ENCODE measurements at regions not wholly inside any gene's neighbourhood (a gene's known extent, or its start where the extent isn't known, plus 50 kb on each side); places are given as distances from the start of the nearest gene placed in this dataset.
"Not testable (repeated sequence)": the region's sequence is repeated elsewhere in the genome, so short reads cannot be mapped to it uniquely, and the experiment has no call there.

DNA sequence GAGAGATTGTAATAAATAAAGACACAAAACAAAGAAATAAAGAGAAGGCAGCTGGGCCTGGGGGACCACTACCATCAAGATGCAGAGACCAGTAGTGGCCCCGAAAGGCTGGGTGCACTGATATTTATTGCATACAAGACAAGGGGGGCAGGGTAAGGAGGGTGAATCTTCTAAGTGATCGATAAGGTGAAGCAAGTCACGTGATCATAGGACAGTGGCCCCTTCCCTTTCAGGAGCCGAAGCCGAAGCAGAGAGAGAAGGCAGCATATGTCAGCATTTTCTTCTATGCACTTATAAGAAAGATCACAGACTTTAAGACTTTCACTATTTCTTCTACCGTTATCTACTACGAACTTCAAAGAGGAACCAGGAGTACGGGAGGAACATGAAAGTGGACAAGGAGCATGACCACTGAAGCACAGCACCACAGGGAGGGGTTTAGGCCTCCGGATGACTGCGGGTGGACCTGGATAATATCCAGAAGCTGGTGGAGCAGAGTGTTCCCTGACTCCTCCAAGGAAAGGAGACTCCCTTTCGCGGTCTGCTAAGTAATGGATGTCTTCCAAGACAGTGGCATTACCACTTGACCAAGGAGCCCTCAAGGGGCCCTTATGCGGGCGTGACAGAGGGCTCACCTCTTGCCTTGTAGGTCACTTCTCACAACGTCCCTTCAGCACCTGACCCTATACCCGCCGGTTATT is 126.4 kb downstream of the RBM46 start:
- 89% methylated on average over 17 of the region's 17 CpGs for WGBS

DNA sequence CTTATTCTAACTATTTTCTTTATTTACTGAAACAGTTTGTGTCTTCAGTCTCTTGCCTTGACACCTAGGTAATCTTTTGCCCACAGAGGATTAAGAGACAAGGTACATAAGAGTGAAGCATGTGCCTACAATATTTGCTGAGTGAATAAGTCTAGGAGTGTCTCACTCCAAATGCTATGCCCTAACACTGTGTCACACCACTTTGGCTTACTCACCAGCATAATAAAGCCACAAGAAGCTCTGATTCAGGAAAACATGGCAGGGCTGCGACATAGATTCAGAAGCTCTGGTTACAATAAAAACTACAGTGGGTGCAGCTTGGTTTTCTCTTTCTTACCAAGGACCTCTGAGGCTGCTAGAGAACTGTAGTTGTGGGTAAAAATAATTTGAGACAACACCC is 127.1 kb downstream of the RBM46 start:
- 95% methylated on average over 1 of the region's 1 CpG for WGBS
- H3K27ac ChIP-seq (ENCODE audit: low read depth): no peak overlapping the region
- H3K36me3 ChIP-seq (ENCODE audit: insufficient read depth): no peaks in the 10 kb centered on the region
- H3K4me1 ChIP-seq (ENCODE audit: insufficient read depth): no peaks in the 10 kb centered on the region
- H3K4me3 ChIP-seq (ENCODE audit: low read depth, low read length): no peak overlapping the region
- no peak for DNase-seq (ENCODE audit: extremely low spot score)

More for the DNA sequence above, 126.4 kb downstream of the RBM46 start:
- not testable (repeated sequence) for H3K27ac ChIP-seq (ENCODE audit: low read depth); H3K4me3 ChIP-seq (ENCODE audit: low read depth, low read length); DNase-seq (ENCODE audit: extremely low spot score); H3K36me3 ChIP-seq (ENCODE audit: insufficient read depth); H3K4me1 ChIP-seq (ENCODE audit: insufficient read depth)

DNA sequence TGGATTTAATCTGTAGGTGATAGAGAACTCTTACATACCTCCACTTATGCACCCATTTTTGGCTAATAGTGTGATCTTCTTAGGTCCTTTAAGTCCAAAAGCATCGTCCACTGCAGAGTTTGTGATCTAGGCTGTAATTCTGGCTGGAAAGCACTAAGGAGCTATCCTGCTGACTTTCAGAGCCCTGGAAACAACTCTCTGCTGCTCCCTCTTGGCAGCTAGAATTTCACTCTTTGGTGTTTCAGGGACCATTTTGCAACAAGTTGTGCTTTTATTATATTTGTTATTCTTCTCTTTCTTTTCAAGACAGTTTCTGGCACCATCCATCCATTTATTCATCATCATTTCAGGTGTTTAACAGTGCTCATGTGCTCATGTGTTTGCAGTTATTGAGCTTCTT is 130.0 kb downstream of the RBM46 start:
- no peaks in the 10 kb centered on the region for H3K36me3 ChIP-seq (ENCODE audit: insufficient read depth)
- no peak for DNase-seq (ENCODE audit: extremely low spot score)
- no peak overlapping the region for H3K4me3 ChIP-seq (ENCODE audit: low read depth, low read length)
- no peak overlapping the region for H3K27ac ChIP-seq (ENCODE audit: low read depth)
- no peaks in the 10 kb centered on the region for H3K4me1 ChIP-seq (ENCODE audit: insufficient read depth)
- WGBS: 36% methylated on average over 1 of the region's 1 CpG

DNA sequence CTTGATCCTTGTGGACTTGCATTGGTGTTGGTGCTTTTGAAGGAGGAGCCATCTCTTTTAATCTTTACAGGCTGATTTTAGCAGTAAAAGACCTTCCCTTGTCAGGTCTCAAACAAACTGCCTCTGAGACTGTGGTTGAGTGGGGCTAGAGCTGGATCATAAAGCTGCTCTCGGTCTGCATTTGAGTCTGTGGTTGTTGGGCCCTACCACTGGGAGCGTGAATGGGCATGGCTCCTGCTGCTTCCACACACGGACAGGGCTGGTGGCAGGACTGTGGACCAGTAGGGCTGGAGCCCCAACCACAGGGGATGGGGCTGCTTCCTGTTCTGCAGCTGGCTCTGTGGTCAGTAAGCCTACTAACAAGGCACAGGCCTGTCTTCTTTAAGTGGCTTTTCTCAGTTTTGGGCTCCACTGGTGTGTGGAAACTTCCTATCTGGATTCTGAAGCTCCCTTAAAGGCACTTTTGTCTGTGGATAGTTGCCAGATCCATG is 130.6 kb downstream of the RBM46 start:
- 45% methylated on average over 3 of the region's 3 CpGs for WGBS
- no peaks in the 10 kb centered on the region for H3K4me1 ChIP-seq (ENCODE audit: insufficient read depth)
- no peak overlapping the region for H3K4me3 ChIP-seq (ENCODE audit: low read depth, low read length)
- H3K36me3 ChIP-seq (ENCODE audit: insufficient read depth): no peaks in the 10 kb centered on the region
- DNase-seq (ENCODE audit: extremely low spot score): no peak
- no peak overlapping the region for H3K27ac ChIP-seq (ENCODE audit: low read depth)

DNA sequence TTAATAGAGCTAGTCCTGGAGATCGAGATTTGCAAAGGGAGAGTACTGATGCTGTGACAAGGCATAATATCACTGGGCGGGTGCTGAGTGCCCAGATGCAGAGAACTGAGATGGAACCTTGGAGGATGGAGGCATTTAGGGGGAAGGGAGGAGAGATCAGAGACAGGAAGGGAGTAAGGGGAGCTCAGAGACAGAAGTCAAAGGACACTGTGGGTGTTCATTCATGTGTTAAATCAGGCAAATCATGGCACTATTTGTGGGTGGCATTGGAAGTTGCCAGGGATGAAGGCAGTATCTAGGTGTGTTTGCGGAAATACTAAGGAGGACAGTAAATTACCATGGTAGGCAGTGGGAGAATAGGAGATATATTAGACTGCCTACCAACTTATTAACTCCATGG is 135.0 kb downstream of the RBM46 start:
- no peak overlapping the region for H3K4me3 ChIP-seq (ENCODE audit: low read depth, low read length)
- WGBS: 75% methylated on average over 3 of the region's 3 CpGs
- no peak for DNase-seq (ENCODE audit: extremely low spot score)

DNA sequence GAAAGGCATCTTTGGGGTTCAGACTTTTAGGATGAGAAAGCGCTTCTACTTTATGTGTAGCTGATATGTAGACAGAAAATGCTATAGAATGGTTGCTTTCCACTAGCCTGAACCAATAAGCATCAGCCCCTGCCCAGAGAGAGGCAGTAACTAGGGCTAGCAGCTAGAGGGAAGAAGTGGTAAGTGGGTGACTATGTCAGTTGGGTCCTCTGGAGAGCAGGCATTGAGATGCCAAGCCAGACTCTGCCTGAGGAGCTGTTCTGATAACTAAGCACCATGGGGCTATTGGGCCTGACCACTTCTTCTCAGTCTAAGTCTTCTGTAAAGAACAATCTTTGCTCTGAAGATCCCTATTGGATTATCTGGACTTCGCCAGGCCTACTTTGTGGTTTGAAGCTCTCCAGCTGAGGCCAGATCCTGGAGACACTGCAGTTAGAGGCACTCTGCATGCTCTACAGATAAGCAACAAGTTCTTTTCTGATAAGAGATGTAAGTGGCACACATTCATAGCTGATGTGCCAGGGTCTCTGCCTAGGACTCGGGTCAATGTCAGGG is 146.1 kb downstream of the RBM46 start:
- Histone ChIP-seq H3K27ac (ENCODE audit: low read depth) (no peak overlapping the region), H3K36me3 (ENCODE audit: insufficient read depth) (no peaks in the 10 kb centered on the region), H3K4me3 (ENCODE audit: low read depth, low read length) (no peak overlapping the region), H3K4me1 (ENCODE audit: insufficient read depth) (no peaks in the 10 kb centered on the region)
- 91% methylated on average over 3 of the region's 3 CpGs for WGBS
- DNase-seq (ENCODE audit: extremely low spot score): no peak

More for the DNA sequence above, 135.0 kb downstream of the RBM46 start:
- Histone ChIP-seq H3K27ac (ENCODE audit: low read depth) (no peak overlapping the region), H3K36me3 (ENCODE audit: insufficient read depth) (no peaks in the 10 kb centered on the region), H3K4me1 (ENCODE audit: insufficient read depth) (no peaks in the 10 kb centered on the region)

DNA sequence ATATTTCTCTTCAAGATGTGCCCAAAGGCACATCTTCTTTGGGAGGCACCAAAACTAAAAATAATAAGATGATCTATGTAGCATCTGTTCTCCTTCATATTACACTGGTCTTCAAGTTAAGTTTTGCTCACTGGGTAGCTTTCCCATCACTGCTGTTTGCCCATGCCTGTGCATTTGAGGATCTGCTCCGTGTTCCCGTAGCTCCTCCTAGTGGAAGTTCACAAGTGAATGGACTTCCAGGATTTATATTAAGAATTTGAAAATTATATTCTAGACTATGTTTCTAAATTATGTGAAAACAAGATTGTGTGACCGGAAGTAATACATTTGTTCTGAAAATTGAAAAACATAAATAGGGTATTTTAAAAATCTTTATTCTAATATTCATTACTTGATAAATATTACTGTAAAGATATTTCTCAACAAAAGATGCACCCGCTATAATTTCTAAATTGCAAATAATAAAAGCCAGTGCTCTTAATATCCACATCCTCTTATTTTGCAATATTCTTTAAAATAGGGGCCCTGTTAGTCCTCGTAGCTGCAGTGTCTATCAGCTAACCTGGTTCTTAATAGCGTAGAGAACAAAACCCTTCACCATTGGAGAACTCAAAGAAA is 147.7 kb downstream of the RBM46 start:
- no peak for DNase-seq (ENCODE audit: extremely low spot score)
- Histone ChIP-seq H3K27ac (ENCODE audit: low read depth) (no peak overlapping the region), H3K36me3 (ENCODE audit: insufficient read depth) (no peaks in the 10 kb centered on the region), H3K4me1 (ENCODE audit: insufficient read depth) (no peaks in the 10 kb centered on the region), H3K4me3 (ENCODE audit: low read depth, low read length) (no peak overlapping the region)
- 58% methylated on average over 6 of the region's 6 CpGs for WGBS

DNA sequence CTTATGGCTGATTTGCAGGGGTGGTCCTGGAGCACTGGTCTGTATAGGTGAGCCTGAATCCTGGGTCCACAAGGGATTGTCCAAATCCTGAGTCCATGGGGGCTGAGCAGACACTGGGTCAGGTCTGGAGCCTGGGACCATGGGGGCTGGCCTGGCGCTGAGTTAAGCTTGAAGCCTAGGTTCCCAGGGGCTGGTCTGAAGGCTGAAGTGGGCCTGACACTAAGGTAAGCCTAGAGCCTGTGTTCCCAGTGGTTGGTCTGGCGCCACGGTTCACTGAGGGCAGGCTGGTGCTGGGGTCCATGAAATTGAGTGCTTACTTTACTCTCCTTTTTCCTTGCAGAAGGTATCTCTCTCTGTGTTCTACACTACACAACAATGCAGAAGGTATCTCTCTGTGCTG is 155.8 kb downstream of the RBM46 start:
- H3K36me3 ChIP-seq (ENCODE audit: insufficient read depth): no peaks in the 10 kb centered on the region
- no peak for DNase-seq (ENCODE audit: extremely low spot score)
- H3K27ac ChIP-seq (ENCODE audit: low read depth): no peak overlapping the region
- H3K4me1 ChIP-seq (ENCODE audit: insufficient read depth): no peaks in the 10 kb centered on the region
- H3K4me3 ChIP-seq (ENCODE audit: low read depth, low read length): no peak overlapping the region
- WGBS: 93% methylated on average over 3 of the region's 3 CpGs

DNA sequence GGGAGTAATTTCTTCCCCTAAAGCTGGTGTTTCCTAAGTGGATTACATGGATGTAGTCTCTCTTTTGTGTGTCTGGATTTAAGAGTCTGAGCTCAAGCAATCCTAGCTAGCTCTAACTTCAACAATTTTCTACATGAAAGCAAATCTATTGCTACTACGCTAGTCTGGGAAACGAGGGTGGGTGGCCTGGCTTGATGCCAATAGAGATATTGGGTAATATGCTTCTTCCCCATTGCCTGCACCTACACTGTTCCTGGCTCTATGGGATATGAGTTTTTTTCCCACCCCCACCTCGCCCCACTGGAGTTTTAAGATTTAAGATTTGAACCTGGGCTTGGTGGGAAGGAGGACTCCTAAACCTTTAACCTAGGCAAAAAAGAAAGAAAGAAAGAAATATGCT is 158.8 kb downstream of the RBM46 start:
- H3K4me1 ChIP-seq (ENCODE audit: insufficient read depth): no peaks in the 10 kb centered on the region
- H3K27ac ChIP-seq (ENCODE audit: low read depth): no peak overlapping the region
- H3K36me3 ChIP-seq (ENCODE audit: insufficient read depth): no peaks in the 10 kb centered on the region
- no peak for DNase-seq (ENCODE audit: extremely low spot score)
- H3K4me3 ChIP-seq (ENCODE audit: low read depth, low read length): no peak overlapping the region
- WGBS: 48% methylated on average over 3 of the region's 3 CpGs

DNA sequence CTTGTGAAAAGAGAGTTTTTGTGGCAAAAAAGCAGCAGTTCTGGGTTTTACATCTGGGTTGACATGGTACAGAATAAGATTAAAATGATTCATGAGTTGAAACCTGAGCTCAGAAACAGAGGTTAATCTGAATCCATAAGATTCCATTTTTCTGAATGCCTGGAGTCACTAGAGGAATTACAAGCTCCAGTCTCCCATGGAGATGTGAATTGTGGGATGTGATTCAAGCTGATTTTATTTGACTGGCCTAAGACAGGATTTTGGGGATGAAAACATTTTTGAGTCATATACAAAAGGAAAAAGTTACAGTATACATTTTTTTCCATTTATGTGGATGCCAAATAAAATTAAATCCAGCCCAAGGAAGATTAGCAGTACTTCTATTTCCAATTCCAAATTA is 161.1 kb downstream of the RBM46 start:
- Histone ChIP-seq H3K27ac (ENCODE audit: low read depth) (no peak overlapping the region), H3K4me3 (ENCODE audit: low read depth, low read length) (no peak overlapping the region), H3K4me1 (ENCODE audit: insufficient read depth) (no peaks in the 10 kb centered on the region), H3K36me3 (ENCODE audit: insufficient read depth) (no peaks in the 10 kb centered on the region)
- no peak for DNase-seq (ENCODE audit: extremely low spot score)

DNA sequence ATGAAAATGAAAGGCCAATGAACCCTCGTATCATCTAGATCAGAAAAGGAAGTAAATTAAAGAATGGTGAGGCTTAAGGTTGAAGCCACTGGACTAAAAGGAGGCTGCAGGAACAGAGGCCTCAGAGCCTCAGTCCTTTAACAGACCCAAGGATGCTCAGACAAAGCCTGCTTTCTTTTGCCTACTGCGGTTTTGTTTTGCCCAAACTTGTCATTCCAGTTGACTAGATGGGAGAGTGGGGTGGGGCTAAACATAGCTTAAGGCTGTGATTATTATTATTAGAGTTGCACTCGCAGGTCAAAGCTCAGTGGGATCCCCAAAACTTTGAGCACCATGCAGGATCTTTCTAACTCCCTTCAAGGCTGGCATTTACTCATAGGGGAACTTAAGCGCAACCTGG is 163.9 kb downstream of the RBM46 start:
- 78% methylated on average over 4 of the region's 4 CpGs for WGBS
- Histone ChIP-seq H3K27ac (ENCODE audit: low read depth) (no peak overlapping the region), H3K4me3 (ENCODE audit: low read depth, low read length) (no peak overlapping the region), H3K4me1 (ENCODE audit: insufficient read depth) (no peaks in the 10 kb centered on the region), H3K36me3 (ENCODE audit: insufficient read depth) (no peaks in the 10 kb centered on the region)
- no peak for DNase-seq (ENCODE audit: extremely low spot score)

DNA sequence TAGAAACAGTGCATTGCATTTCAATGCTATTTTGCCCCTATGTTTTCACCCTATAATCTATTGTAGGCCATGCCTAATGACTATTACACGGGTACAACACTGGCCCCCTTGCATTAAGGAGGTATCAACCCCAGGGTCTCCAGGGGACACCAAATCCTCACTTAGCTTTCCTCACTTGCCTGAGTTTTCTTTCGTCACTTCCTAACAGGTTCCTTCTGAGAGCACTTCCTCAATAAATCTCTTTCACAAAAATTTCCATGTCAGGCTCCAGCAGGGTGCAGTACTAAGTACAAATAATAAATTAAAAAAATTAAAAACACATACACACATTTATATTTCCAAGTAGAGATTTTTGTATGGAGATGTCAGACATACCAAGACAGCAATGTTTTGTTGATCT is 165.0 kb downstream of the RBM46 start:
- WGBS: 57% methylated on average over 2 of the region's 2 CpGs
- Histone ChIP-seq H3K4me3 (ENCODE audit: low read depth, low read length) (no peak overlapping the region), H3K36me3 (ENCODE audit: insufficient read depth) (no peaks in the 10 kb centered on the region), H3K4me1 (ENCODE audit: insufficient read depth) (no peaks in the 10 kb centered on the region), H3K27ac (ENCODE audit: low read depth) (no peak overlapping the region)
- no peak for DNase-seq (ENCODE audit: extremely low spot score)

DNA sequence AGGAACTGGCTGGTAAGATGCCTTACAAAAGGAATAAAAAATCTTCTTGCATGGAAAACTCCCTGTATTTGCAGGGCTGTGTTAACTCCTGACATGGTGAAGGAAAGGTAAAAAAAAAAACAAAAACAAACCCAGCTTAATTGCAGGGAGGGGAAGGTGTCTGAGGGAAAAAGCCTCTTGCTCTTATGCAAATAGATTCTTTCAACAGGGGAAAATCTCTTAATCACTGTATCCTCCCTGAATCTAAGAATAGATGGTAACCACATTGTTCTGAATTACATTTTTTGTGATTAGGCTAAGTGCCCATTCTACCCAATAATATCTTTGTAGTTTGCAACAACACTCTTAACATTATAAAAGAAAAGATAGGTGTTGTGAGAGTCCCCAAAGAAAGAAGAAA is 172.6 kb downstream of the RBM46 start:
- H3K4me1 ChIP-seq (ENCODE audit: insufficient read depth): no peaks in the 10 kb centered on the region
- no peak for DNase-seq (ENCODE audit: extremely low spot score)
- no peak overlapping the region for H3K4me3 ChIP-seq (ENCODE audit: low read depth, low read length)
- H3K36me3 ChIP-seq (ENCODE audit: insufficient read depth): no peaks in the 10 kb centered on the region
- no peak overlapping the region for H3K27ac ChIP-seq (ENCODE audit: low read depth)

DNA sequence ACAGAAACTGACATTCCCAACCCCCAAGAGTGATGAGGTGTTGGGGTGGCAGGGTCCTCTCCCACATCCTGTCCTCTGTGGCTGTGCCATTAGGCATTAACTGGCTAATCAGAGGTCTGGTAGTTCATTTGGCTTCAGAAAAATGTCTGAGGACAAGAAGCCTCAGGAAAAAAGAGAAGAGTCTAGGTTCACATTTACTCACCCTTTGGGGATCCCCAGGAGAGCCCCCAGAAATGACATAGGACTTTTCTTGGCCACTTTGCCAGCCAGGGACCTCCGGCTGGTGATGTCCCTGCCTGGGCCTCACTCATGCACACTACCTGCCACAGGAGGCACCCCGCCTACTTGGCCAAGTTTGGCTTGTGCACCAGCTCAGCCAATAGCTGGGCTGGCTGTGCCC is 173.0 kb downstream of the RBM46 start:
- Histone ChIP-seq H3K4me3 (ENCODE audit: low read depth, low read length) (no peak overlapping the region), H3K36me3 (ENCODE audit: insufficient read depth) (no peaks in the 10 kb centered on the region), H3K27ac (ENCODE audit: low read depth) (no peak overlapping the region), H3K4me1 (ENCODE audit: insufficient read depth) (no peaks in the 10 kb centered on the region)
- DNase-seq (ENCODE audit: extremely low spot score): no peak
- WGBS: 97% methylated on average over 2 of the region's 2 CpGs

All from urinary bladder (tissue), 3 donors.